Inflammatory macrophage treated with lipopolysaccharide for 1 hour (primary cell): ENCODE measurements at regions not wholly inside any gene's neighbourhood (a gene's known extent, or its start where the extent isn't known, plus 50 kb on each side); places are given as distances from the start of the nearest gene placed in this dataset.

ENCODE experiments used
- DNase-seq, 2 donors: peaks; one replicate each; pipeline ENCODE4 v3.0.0-alpha.2; 2020 to 2022

- no peak for DNase-seq
These were observed 164.5 kb downstream of the ZNF608 start for GRCh38 chr5:124581738-124582560.

- DNase-seq, result no peak
These were observed 165.3 kb downstream of the ZNF608 start for GRCh38 chr5:124580925-124581737.

- DNase-seq, result no peak
These were observed 165.9 kb downstream of the ZNF608 start for GRCh38 chr5:124580512-124580911.

GRCh38 chr5:124576848-124577409 lies 169.5 kb downstream of the ZNF608 start:
- DNase-seq, result no peak

- no peak for DNase-seq
These were observed 170.7 kb downstream of the ZNF608 start for GRCh38 chr5:124575725-124576124.

GRCh38 chr5:124574521-124575436 lies 171.7 kb downstream of the ZNF608 start:
- no peak for DNase-seq

- DNase-seq, result no peak
These were observed 173.5 kb downstream of the ZNF608 start for GRCh38 chr5:124572971-124573370.

- DNase-seq, result no peak
These were observed 176.0 kb downstream of the ZNF608 start for GRCh38 chr5:124570285-124571035.

- DNase-seq, result no peak
These were observed 179.5 kb downstream of the ZNF608 start for GRCh38 chr5:124566875-124567450.

- no peak for DNase-seq
These were observed 185.0 kb downstream of the ZNF608 start for GRCh38 chr5:124561451-124561850.

GRCh38 chr5:124560370-124560769 lies 186.1 kb downstream of the ZNF608 start:
- no peak for DNase-seq

- no peak for DNase-seq
These were observed 188.7 kb downstream of the ZNF608 start for GRCh38 chr5:124557761-124558160.

- DNase-seq, result no peak
These were observed 191.5 kb downstream of the ZNF608 start for GRCh38 chr5:124554746-124555578.

- no peak for DNase-seq
These were observed 192.5 kb downstream of the ZNF608 start for GRCh38 chr5:124553911-124554310.

- no peak for DNase-seq
These were observed 193.9 kb downstream of the ZNF608 start for GRCh38 chr5:124552526-124552925.

- no peak for DNase-seq
These were observed 194.5 kb downstream of the ZNF608 start for GRCh38 chr5:124551939-124552279.

GRCh38 chr5:124550731-124551130 lies 195.7 kb downstream of the ZNF608 start:
- no peak for DNase-seq

- no peak for DNase-seq
These were observed 196.5 kb downstream of the ZNF608 start for GRCh38 chr5:124549891-124550436.

- DNase-seq, result no peak
These were observed 199.8 kb downstream of the ZNF608 start for GRCh38 chr5:124546643-124547042.

- no peak for DNase-seq
These were observed 201.9 kb downstream of the ZNF608 start for GRCh38 chr5:124544366-124545055.
